H1 (cell line): ENCODE measurements at regions not wholly inside any gene's neighbourhood (a gene's known extent, or its start where the extent isn't known, plus 50 kb on each side); places are given as distances from the start of the nearest gene placed in this dataset.

Experiments used
- CTCF ChIA-PET: fragments of 300-600 bp; sonication (Branson Sonifier 250); formaldehyde crosslinking; loops from one replicate; lab custom pipeline; 2021; ENCODE audit not compliant: partially characterized antibody; lab: Charles Lee
- POLR2A ChIA-PET: fragments of 300-600 bp; sonication (Branson Sonifier 250); formaldehyde crosslinking; loops from one replicate; lab custom pipeline; 2021; ENCODE audit warnings: inconsistent platforms; ENCODE audit not compliant: partially characterized antibody; lab: Charles Lee
- DNase-seq, 2 experiments: peaks; one replicate each; pipeline versions ENCODE4 v3.0.0 to v3.0.0-alpha.2; 2010 to 2022; ENCODE audit warnings: low spot score in 2 of 2, low read depth in 1 of 2, mixed read lengths in 1 of 2
- FAIRE-seq: peaks from 2 replicates; lab custom pipeline; 2011; peaks lifted over from hg19 to GRCh38; lab: Jason Lieb, UNC
- H2AFZ ChIP-seq: 2 replicates; pipeline ENCODE4 v1.8.1; 2012; ENCODE audit warnings: low read length, inconsistent platforms
- H2AK5ac ChIP-seq: 2 replicates; pipeline ENCODE4 v1.6.1; 2013; ENCODE audit warnings: low read depth, low read length
- H2BK120ac ChIP-seq: replicated peaks from 2 replicates; pipeline ENCODE3; 2013; ENCODE audit warnings: low read depth, low read length, inconsistent platforms
- H2BK12ac ChIP-seq: 2 replicates; pipeline ENCODE4 v1.6.1; 2013; ENCODE audit warnings: low read depth, low read length
- H2BK15ac ChIP-seq: 2 replicates; pipeline ENCODE4 v1.6.1; 2013; ENCODE audit warnings: low read length
- H2BK20ac ChIP-seq: 2 replicates; pipeline ENCODE4 v1.6.1; 2013; ENCODE audit warnings: low read length
- H2BK5ac ChIP-seq: 2 replicates; pipeline ENCODE4 v1.6.1; 2013; ENCODE audit warnings: low read depth, low read length
- H3K14ac ChIP-seq: 2 replicates; pipeline ENCODE4 v1.6.1; 2013; ENCODE audit warnings: inconsistent platforms; ENCODE audit not compliant: insufficient read length
- H3K18ac ChIP-seq: 2 replicates; pipeline ENCODE4 v1.6.1; 2013; ENCODE audit warnings: low read length; ENCODE audit errors: extremely low read depth
- H3K23ac ChIP-seq: 2 replicates; pipeline ENCODE4 v1.6.1; 2013; ENCODE audit warnings: inconsistent platforms; ENCODE audit not compliant: insufficient read length
- H3K23me2 ChIP-seq: 2 replicates; pipeline ENCODE4 v1.6.1; 2013; ENCODE audit warnings: low read depth, low read length
- H3K27ac ChIP-seq: 2 replicates; pipeline ENCODE4 v1.6.1; 2011; ENCODE audit warnings: low read depth, low read length, inconsistent platforms
- H3K27me3 ChIP-seq, 4 experiments: replicated peaks in 1 of 4; 1 replicate in 1 of 4; 2 replicates in 3 of 4; pipeline versions ENCODE4 v1.6.1 to v1.8.1; 2011 to 2013; ENCODE audit warnings: low read length in 3 of 4, mild to moderate bottlenecking in 3 of 4, inconsistent platforms in 2 of 4, mixed read lengths in 2 of 4, moderate library complexity in 1 of 4; ENCODE audit not compliant: control insufficient read depth in 3 of 4, insufficient read depth in 3 of 4; ENCODE audit errors: extremely low read depth in 1 of 4
- H3K36me3 ChIP-seq, 4 experiments: 2 replicates each; pipeline versions ENCODE4 v1.6.1 to v1.8.1; 2011 to 2013; ENCODE audit warnings: mild to moderate bottlenecking in 4 of 4, low read length in 3 of 4, moderate library complexity in 2 of 4, control low read depth in 1 of 4, inconsistent platforms in 1 of 4; ENCODE audit not compliant: insufficient read depth in 4 of 4, control insufficient read depth in 2 of 4
- H3K4ac ChIP-seq: replicated peaks from 2 replicates; pipeline ENCODE3; 2013; ENCODE audit warnings: low read length, low read depth, mixed read lengths, inconsistent platforms; ENCODE audit not compliant: insufficient read length
- H3K4me1 ChIP-seq, 4 experiments: replicated peaks in 1 of 4; 1 replicate in 1 of 4; 2 replicates in 3 of 4; pipeline versions ENCODE4 v1.6.1 to v1.8.1; 2011 to 2013; ENCODE audit warnings: low read length in 3 of 4, inconsistent platforms in 2 of 4, mixed read lengths in 1 of 4; ENCODE audit not compliant: insufficient read depth in 4 of 4, control insufficient read depth in 3 of 4
- H3K4me2 ChIP-seq, 2 experiments: 2 replicates each; pipeline versions ENCODE4 v1.6.1 to v1.8.1; 2011 to 2013; ENCODE audit warnings: low read depth in 2 of 2, low read length in 2 of 2, control low read depth in 1 of 2, inconsistent platforms in 1 of 2, mild to moderate bottlenecking in 1 of 2; ENCODE audit not compliant: insufficient read depth in 1 of 2
- H3K4me3 ChIP-seq, 4 experiments: fragments of 200-600, 300-600 bp in 1 of 4; sonication (generic), shearing (Covaris generic), sonication (Bioruptor Twin) in 1 of 4; 2 replicates each; pipeline versions ENCODE4 v1.5.1 to v1.8.1; 2011 to 2016; ENCODE audit warnings: low read length in 4 of 4, low read depth in 3 of 4, control low read depth in 2 of 4, inconsistent platforms in 2 of 4, mild to moderate bottlenecking in 2 of 4, mixed read lengths in 1 of 4, moderate library complexity in 1 of 4; ENCODE audit not compliant: insufficient read depth in 2 of 4; ENCODE audit errors: extremely low read depth in 1 of 4
- H3K56ac ChIP-seq: replicated peaks from 2 replicates; pipeline ENCODE3; 2013; ENCODE audit warnings: low read depth, mild to moderate bottlenecking, mixed read lengths, low read length, inconsistent platforms; ENCODE audit not compliant: insufficient read length
- H3K79me1 ChIP-seq: 2 replicates; pipeline ENCODE4 v1.6.1; 2013; ENCODE audit warnings: low read depth, low read length, control low read depth
- H3K79me2 ChIP-seq, 2 experiments: 2 replicates each; pipeline versions ENCODE4 v1.6.1 to v1.8.1; 2012 to 2013; ENCODE audit warnings: low read length in 2 of 2, mild to moderate bottlenecking in 2 of 2, inconsistent platforms in 1 of 2; ENCODE audit not compliant: insufficient read depth in 2 of 2, control insufficient read depth in 1 of 2
- H3K9ac ChIP-seq, 4 experiments: replicated peaks in 1 of 4; 1 replicate in 1 of 4; 2 replicates in 3 of 4; pipeline versions ENCODE4 v1.6.1 to v1.8.1; 2011 to 2013; ENCODE audit warnings: low read depth in 3 of 4, low read length in 3 of 4, control low read depth in 2 of 4, mild to moderate bottlenecking in 2 of 4, moderate library complexity in 2 of 4, inconsistent platforms in 1 of 4; ENCODE audit errors: extremely low read depth in 1 of 4
- H3K9me3 ChIP-seq, 2 experiments: 2 replicates each; pipeline versions ENCODE4 v1.6.1 to v1.8.1; 2012 to 2013; ENCODE audit warnings: mild to moderate bottlenecking in 2 of 2, moderate library complexity in 2 of 2, control low read depth in 1 of 2, inconsistent platforms in 1 of 2, low read depth in 1 of 2, low read length in 1 of 2, mixed read lengths in 1 of 2; ENCODE audit not compliant: insufficient read depth in 2 of 2
- H4K20me1 ChIP-seq, 2 experiments: replicated peaks in 1 of 2; 2 replicates each; pipeline versions ENCODE3 to v1.8.1; 2011 to 2013; ENCODE audit warnings: inconsistent platforms in 2 of 2, low read length in 2 of 2, mild to moderate bottlenecking in 1 of 2; ENCODE audit not compliant: insufficient read depth in 2 of 2, control insufficient read depth in 1 of 2
- H4K5ac ChIP-seq: 2 replicates; pipeline ENCODE4 v1.6.1; 2013; ENCODE audit warnings: low read length, low read depth, mixed read lengths, inconsistent platforms; ENCODE audit not compliant: insufficient read length
- H4K8ac ChIP-seq: 2 replicates; pipeline ENCODE4 v1.8.0; 2013; ENCODE audit warnings: mild to moderate bottlenecking, moderate library complexity, low read length, inconsistent platforms; ENCODE audit not compliant: insufficient read depth; ENCODE audit errors: extremely low read depth
- H4K91ac ChIP-seq: replicated peaks from 2 replicates; pipeline ENCODE3; 2013; ENCODE audit warnings: low read length, mixed read lengths, inconsistent platforms; ENCODE audit not compliant: insufficient read length
- HDAC6 ChIP-seq: IDR thresholded peaks from one replicate; pipeline ENCODE4 v1.7.1; 2012; ENCODE audit warnings: low read depth, mild to moderate bottlenecking, inconsistent platforms, low read length, moderate library complexity
- JUND ChIP-seq: IDR thresholded peaks from 2 replicates; pipeline ENCODE4 v1.6.1; 2011; ENCODE audit warnings: mild to moderate bottlenecking, improper control_type of control experiment, low read length
- SAP30 ChIP-seq: fragments of 300-600 bp; sonication (generic); IDR thresholded peaks from 2 replicates; pipeline ENCODE4 v1.7.1; 2012; ENCODE audit warnings: low read length, moderate library complexity, mild to moderate bottlenecking, inconsistent platforms; ENCODE audit not compliant: insufficient read depth, insufficient replicate concordance
- SIX5 ChIP-seq: IDR thresholded peaks from 2 replicates; pipeline ENCODE4 v1.6.1; 2011; ENCODE audit warnings: mild to moderate bottlenecking, low read depth, low read length
- SP4 ChIP-seq: IDR thresholded peaks from 2 replicates; pipeline ENCODE4 v1.6.1; 2012; ENCODE audit warnings: low read length, inconsistent platforms
- TBP ChIP-seq: IDR thresholded peaks from 2 replicates; pipeline ENCODE4 v1.6.1; 2011; ENCODE audit warnings: low read depth, low read length, improper control_type of control experiment
- TF ChIP-seq, protein P1 (sequence below): IDR thresholded peaks from 2 replicates; pipeline ENCODE4 v1.6.1; 2011; ENCODE audit warnings: low read depth, mild to moderate bottlenecking, low read length; ENCODE audit not compliant: insufficient read depth

DNA sequence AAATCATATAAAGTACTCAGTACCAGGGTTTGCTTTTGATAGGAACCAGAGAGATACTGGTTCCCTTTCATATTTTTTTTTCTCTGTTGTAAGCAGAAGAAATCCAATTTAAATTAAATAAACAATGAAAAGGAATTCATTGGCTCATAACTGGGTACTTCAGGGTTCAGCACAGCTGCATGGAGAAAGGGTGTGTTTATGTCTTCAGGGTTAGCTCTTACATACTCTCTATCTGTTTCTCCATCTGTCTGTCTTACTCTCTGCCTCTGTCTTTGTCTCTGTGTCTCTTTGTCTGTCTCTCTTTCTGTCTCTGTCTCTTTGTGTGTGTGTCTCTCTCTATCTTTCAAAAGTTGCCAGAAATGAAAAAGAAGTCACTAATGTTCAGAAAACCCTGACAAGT, 345.9 kb downstream of the MSX2 start:
- H2AFZ ChIP-seq: no peak overlapping the region
- no peak overlapping the region for H2AK5ac ChIP-seq
- H3K27ac ChIP-seq: no peak overlapping the region
- H3K4me3 ChIP-seq: no peak overlapping the region
- H2BK5ac ChIP-seq: no peak overlapping the region
- no peaks in the 10 kb centered on the region for H3K36me3 ChIP-seq
- no peak overlapping the region for H4K5ac ChIP-seq
- no peak overlapping the region for H3K4ac ChIP-seq
- no peak overlapping the region for H4K91ac ChIP-seq
- H3K27me3 ChIP-seq: no peaks in the 10 kb centered on the region
- H3K23ac ChIP-seq: no peak overlapping the region
- no peak overlapping the region for H3K18ac ChIP-seq
- POLR2A ChIA-PET: no interaction called here
- no peak overlapping the region for H2BK20ac ChIP-seq
- no peaks in the 10 kb centered on the region for H3K4me1 ChIP-seq
- no peak for DNase-seq
- CTCF ChIA-PET: interaction anchor here (0.5 to 2.7 kb wide), 2 partner anchors 11 to 50 kb away, joined by 3 to 11 read pairs; no protein-coding TSS in a partner anchor
- no peak overlapping the region for H4K8ac ChIP-seq
- no peak overlapping the region for H3K4me2 ChIP-seq
- H3K9me3 ChIP-seq: peaks cover 5 to 6% of the 10 kb centered on the region in 2 experiments; a peak in 1 of 4 replicates
- H3K79me1 ChIP-seq: no peaks in the 10 kb centered on the region
- no peaks in the 10 kb centered on the region for H3K79me2 ChIP-seq
- no peak overlapping the region for H3K14ac ChIP-seq
- no peak overlapping the region for H3K56ac ChIP-seq
- H3K23me2 ChIP-seq: no peaks in the 10 kb centered on the region
- H2BK12ac ChIP-seq: no peak overlapping the region
- no peak overlapping the region for H2BK120ac ChIP-seq
- no peak for FAIRE-seq
- no peaks in the 10 kb centered on the region for H4K20me1 ChIP-seq
- H2BK15ac ChIP-seq: no peak overlapping the region
- no peak overlapping the region for H3K9ac ChIP-seq
- no peak for TF ChIP-seq SIX5
- TF ChIP-seq SP4: no peak
- TF ChIP-seq TBP: no peak
- TF ChIP-seq HDAC6: no peak
- TF ChIP-seq, protein P1, sequence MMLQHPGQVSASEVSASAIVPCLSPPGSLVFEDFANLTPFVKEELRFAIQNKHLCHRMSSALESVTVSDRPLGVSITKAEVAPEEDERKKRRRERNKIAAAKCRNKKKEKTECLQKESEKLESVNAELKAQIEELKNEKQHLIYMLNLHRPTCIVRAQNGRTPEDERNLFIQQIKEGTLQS: no peak
- no peak for TF ChIP-seq SAP30
- TF ChIP-seq JUND: no peak
